ENCODE measurements at regions not wholly inside any gene's neighbourhood (a gene's known extent, or its start where the extent isn't known, plus 50 kb on each side); places are given as distances from the start of the nearest gene placed in this dataset.

- Histone ChIP-seq H3K79me2 (no peaks in the 10 kb centered on the region), H3K27me3 (ENCODE audit: control insufficient read depth, insufficient read depth, low read length) (no peaks in the 10 kb centered on the region), H3K4me3 (ENCODE audit: low read depth, low read length) (no peak overlapping the region)
Observed at GRCh38 chr5:4513381-4513780, 626.7 kb upstream of the ADAMTS16 start.

GRCh38 chr5:4514067-4514648 lies 626.0 kb upstream of the ADAMTS16 start:
- TF ChIP-seq CTCF (IDR thresholded peaks at IDR 0.05), result no peak
- no peaks in the 10 kb centered on the region for H3K27me3 ChIP-seq (ENCODE audit: control insufficient read depth, insufficient read depth, low read length)
- no peaks in the 10 kb centered on the region for H3K36me3 ChIP-seq (ENCODE audit: control insufficient read depth, insufficient read depth, low read length)

More at GRCh38 chr5:4513381-4513780, 626.7 kb upstream of the ADAMTS16 start:
- no peaks in the 10 kb centered on the region for H3K36me3 ChIP-seq (ENCODE audit: control insufficient read depth, insufficient read depth, low read length)
- no peak overlapping the region for H3K4me2 ChIP-seq (ENCODE audit: low read length)
- H3K9ac ChIP-seq, result no peak overlapping the region
- no peak overlapping the region for H3K27ac ChIP-seq
- no peak overlapping the region for H2AFZ ChIP-seq
- no peak for TF ChIP-seq CTCF (IDR thresholded peaks at IDR 0.05)
- no peaks in the 10 kb centered on the region for H3K9me3 ChIP-seq (ENCODE audit: control insufficient read depth, low read length)
- no peaks in the 10 kb centered on the region for H3K4me1 ChIP-seq

GRCh38 chr5:4518903-4519672 lies 621.0 kb upstream of the ADAMTS16 start:
- no peak overlapping the region for H2AFZ ChIP-seq
- H3K9ac ChIP-seq, result no peak overlapping the region
- H3K27ac ChIP-seq, result no peak overlapping the region
- H3K27me3 ChIP-seq (ENCODE audit: control insufficient read depth, insufficient read depth, low read length), result no peaks in the 10 kb centered on the region
- no peaks in the 10 kb centered on the region for H3K4me1 ChIP-seq
- no peak overlapping the region for H3K4me3 ChIP-seq (ENCODE audit: low read depth, low read length)
- no peaks in the 10 kb centered on the region for H3K36me3 ChIP-seq (ENCODE audit: control insufficient read depth, insufficient read depth, low read length)
- no peak for TF ChIP-seq CTCF (IDR thresholded peaks at IDR 0.05)
- no peaks in the 10 kb centered on the region for H3K9me3 ChIP-seq (ENCODE audit: control insufficient read depth, low read length)
- no peaks in the 10 kb centered on the region for H3K79me2 ChIP-seq
- H3K4me2 ChIP-seq (ENCODE audit: low read length), result no peak overlapping the region

More at GRCh38 chr5:4514067-4514648, 626.0 kb upstream of the ADAMTS16 start:
- Histone ChIP-seq H3K4me3 (ENCODE audit: low read depth, low read length) (no peak overlapping the region), H2AFZ (no peak overlapping the region), H3K9ac (no peak overlapping the region), H3K79me2 (no peaks in the 10 kb centered on the region), H3K4me1 (no peaks in the 10 kb centered on the region), H3K9me3 (ENCODE audit: control insufficient read depth, low read length) (no peaks in the 10 kb centered on the region), H3K27ac (no peak overlapping the region), H3K4me2 (ENCODE audit: low read length) (no peak overlapping the region)

- Histone ChIP-seq H3K27me3 (ENCODE audit: control insufficient read depth, insufficient read depth, low read length) (no peaks in the 10 kb centered on the region), H3K4me1 (no peaks in the 10 kb centered on the region), H3K79me2 (no peaks in the 10 kb centered on the region), H3K9me3 (ENCODE audit: control insufficient read depth, low read length) (no peaks in the 10 kb centered on the region), H3K9ac (no peak overlapping the region), H3K27ac (no peak overlapping the region), H2AFZ (no peak overlapping the region), H3K4me3 (ENCODE audit: low read depth, low read length) (no peak overlapping the region), H3K4me2 (ENCODE audit: low read length) (no peak overlapping the region), H3K36me3 (ENCODE audit: control insufficient read depth, insufficient read depth, low read length) (no peaks in the 10 kb centered on the region)
- TF ChIP-seq CTCF (IDR thresholded peaks at IDR 0.05), result no peak
Observed at GRCh38 chr5:4520559-4520958, 619.6 kb upstream of the ADAMTS16 start.
